ENCODE measurements at regions not wholly inside any gene's neighbourhood (a gene's known extent, or its start where the extent isn't known, plus 50 kb on each side); places are given as distances from the start of the nearest gene placed in this dataset.
A peak's percentile ranks its signal among the peaks of the same experiment; 100 is the strongest.

DNA sequence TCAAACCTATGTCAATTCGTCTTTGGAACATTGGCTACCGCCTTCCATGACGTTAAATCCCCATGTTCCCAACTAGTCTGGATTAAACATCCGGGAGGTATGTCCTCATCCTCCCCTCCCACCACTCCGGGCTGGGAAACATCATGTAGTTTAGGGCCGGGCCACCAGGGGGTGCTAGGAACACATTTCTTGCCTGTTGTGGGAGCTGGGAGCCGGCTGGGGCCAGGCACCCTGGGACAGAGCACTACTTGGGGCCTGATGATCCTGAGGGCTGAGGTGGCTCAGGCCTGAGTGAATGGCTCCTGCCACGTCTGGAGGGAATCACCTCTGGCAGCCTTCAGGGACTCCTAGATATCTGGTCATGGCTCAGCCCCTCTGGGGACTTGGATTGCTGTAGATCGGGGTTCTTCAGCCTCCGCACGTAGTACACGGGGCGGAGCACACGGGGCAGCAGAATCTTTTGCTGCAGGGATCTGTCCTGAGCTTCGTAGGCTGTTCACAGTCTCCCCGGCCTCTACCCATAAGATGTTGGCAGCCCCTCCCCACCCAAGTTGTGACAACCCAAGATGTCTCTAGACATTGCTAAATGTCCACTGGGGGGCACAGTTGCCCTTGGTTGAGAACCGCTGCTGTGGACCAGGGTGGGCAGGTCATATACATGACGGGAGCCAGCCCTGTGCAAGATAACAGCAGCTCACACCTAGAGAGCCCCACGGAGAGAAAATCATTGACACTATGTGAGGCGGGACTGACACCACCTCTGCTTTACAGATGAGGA is 141.2 kb upstream of the ZNF716 start:
- H3K27me3 ChIP-seq (ENCODE audit: insufficient read depth, low read depth): no peaks in the 10 kb centered on the region
- H3K4me3 ChIP-seq (IDR thresholded peaks at IDR 0.05; ENCODE audit: insufficient read depth, low read depth, low read length): no peak overlapping the region
- H3K4me1 ChIP-seq (ENCODE audit: low read depth, poor library complexity, severe bottlenecking): no peaks in the 10 kb centered on the region
- no peak overlapping the region for H3K4me2 ChIP-seq
- no peaks in the 10 kb centered on the region for H3K79me2 ChIP-seq (ENCODE audit: insufficient read depth, low read depth)
- H3K36me3 ChIP-seq (ENCODE audit: insufficient read depth): no peaks in the 10 kb centered on the region
- H2AFZ ChIP-seq (ENCODE audit: low read depth): no peak overlapping the region
- TF ChIP-seq, protein P1, sequence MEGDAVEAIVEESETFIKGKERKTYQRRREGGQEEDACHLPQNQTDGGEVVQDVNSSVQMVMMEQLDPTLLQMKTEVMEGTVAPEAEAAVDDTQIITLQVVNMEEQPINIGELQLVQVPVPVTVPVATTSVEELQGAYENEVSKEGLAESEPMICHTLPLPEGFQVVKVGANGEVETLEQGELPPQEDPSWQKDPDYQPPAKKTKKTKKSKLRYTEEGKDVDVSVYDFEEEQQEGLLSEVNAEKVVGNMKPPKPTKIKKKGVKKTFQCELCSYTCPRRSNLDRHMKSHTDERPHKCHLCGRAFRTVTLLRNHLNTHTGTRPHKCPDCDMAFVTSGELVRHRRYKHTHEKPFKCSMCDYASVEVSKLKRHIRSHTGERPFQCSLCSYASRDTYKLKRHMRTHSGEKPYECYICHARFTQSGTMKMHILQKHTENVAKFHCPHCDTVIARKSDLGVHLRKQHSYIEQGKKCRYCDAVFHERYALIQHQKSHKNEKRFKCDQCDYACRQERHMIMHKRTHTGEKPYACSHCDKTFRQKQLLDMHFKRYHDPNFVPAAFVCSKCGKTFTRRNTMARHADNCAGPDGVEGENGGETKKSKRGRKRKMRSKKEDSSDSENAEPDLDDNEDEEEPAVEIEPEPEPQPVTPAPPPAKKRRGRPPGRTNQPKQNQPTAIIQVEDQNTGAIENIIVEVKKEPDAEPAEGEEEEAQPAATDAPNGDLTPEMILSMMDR (conservative IDR thresholded peaks at IDR 0.05; ENCODE audit: low read depth, low read length): peak; percentile 62
- no peak overlapping the region for H3K27ac ChIP-seq
- no peaks in the 10 kb centered on the region for H4K20me1 ChIP-seq (ENCODE audit: insufficient read depth)
- no peak overlapping the region for H3K9ac ChIP-seq

DNA sequence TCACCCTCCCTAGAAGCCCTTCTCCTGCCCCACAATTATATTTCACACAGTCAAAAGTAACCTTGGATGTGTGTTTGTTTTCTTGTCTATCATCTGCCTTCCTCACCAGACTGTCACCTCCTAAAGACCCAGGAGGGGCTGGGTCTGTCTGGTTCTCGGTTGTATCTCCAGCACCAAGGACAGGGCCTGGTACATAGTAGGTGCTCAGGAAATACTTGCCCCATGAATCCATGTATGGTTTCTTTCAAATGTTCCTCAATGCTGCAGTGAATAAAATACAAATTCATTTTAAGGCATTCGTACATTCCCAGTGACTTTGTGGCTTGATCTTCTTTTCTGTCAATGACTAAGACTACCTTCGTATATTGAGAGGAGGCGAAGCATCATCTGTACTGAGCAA is 122.9 kb upstream of the ZNF716 start:
- Histone ChIP-seq H3K9ac (no peak overlapping the region), H3K79me2 (ENCODE audit: insufficient read depth, low read depth) (no peaks in the 10 kb centered on the region), H3K27ac (no peak overlapping the region), H3K27me3 (ENCODE audit: insufficient read depth, low read depth) (no peaks in the 10 kb centered on the region), H2AFZ (ENCODE audit: low read depth) (no peak overlapping the region), H4K20me1 (ENCODE audit: insufficient read depth) (no peaks in the 10 kb centered on the region), H3K4me1 (ENCODE audit: low read depth, poor library complexity, severe bottlenecking) (no peaks in the 10 kb centered on the region), H3K4me2 (no peak overlapping the region), H3K4me3 (IDR thresholded peaks at IDR 0.05; ENCODE audit: insufficient read depth, low read depth, low read length) (no peak overlapping the region), H3K36me3 (ENCODE audit: insufficient read depth) (no peaks in the 10 kb centered on the region)
- TF ChIP-seq, protein P1 (conservative IDR thresholded peaks at IDR 0.05; ENCODE audit: low read depth, low read length): no peak

DNA sequence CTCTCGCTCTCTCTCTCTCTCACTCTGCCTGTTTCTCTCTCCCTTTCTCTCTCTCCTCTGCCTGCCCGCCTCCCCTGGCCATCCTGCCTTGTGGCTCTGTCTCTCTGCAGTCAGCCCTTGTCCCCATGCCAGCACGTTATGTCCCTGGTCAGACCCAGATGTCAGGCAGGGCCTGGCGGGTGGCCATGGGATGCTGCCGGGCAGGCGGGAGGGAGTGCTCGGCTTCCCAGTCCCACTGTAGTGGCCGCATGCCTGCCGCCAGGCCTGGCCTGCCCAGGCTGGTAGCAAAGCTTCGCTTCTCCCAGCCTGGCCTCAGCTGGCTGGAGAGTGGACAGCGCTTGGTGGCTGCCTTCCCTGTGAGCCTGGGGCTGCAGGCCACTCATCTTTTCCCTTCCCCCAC is 121.5 kb upstream of the ZNF716 start:
- Histone ChIP-seq H4K20me1 (ENCODE audit: insufficient read depth) (no peaks in the 10 kb centered on the region), H3K4me3 (IDR thresholded peaks at IDR 0.05; ENCODE audit: insufficient read depth, low read depth, low read length) (no peak overlapping the region), H3K79me2 (ENCODE audit: insufficient read depth, low read depth) (no peaks in the 10 kb centered on the region), H3K27ac (no peak overlapping the region), H3K36me3 (ENCODE audit: insufficient read depth) (no peaks in the 10 kb centered on the region), H2AFZ (ENCODE audit: low read depth) (no peak overlapping the region), H3K4me2 (no peak overlapping the region), H3K4me1 (ENCODE audit: low read depth, poor library complexity, severe bottlenecking) (no peaks in the 10 kb centered on the region), H3K27me3 (ENCODE audit: insufficient read depth, low read depth) (no peaks in the 10 kb centered on the region), H3K9ac (no peak overlapping the region)
- TF ChIP-seq, protein P1 (conservative IDR thresholded peaks at IDR 0.05; ENCODE audit: low read depth, low read length): no peak

- Histone ChIP-seq H3K4me3 (IDR thresholded peaks at IDR 0.05; ENCODE audit: insufficient read depth, low read depth, low read length) (no peak overlapping the region), H3K27ac (no peak overlapping the region), H2AFZ (ENCODE audit: low read depth) (no peak overlapping the region), H4K20me1 (ENCODE audit: insufficient read depth) (no peaks in the 10 kb centered on the region), H3K4me2 (no peak overlapping the region), H3K27me3 (ENCODE audit: insufficient read depth, low read depth) (no peaks in the 10 kb centered on the region), H3K9ac (no peak overlapping the region), H3K79me2 (ENCODE audit: insufficient read depth, low read depth) (no peaks in the 10 kb centered on the region), H3K36me3 (ENCODE audit: insufficient read depth) (no peaks in the 10 kb centered on the region), H3K4me1 (ENCODE audit: low read depth, poor library complexity, severe bottlenecking) (no peaks in the 10 kb centered on the region)
- TF ChIP-seq, protein P1 (conservative IDR thresholded peaks at IDR 0.05; ENCODE audit: low read depth, low read length): no peak
Observed at GRCh38 chr7:57328963-57329362, 121.0 kb upstream of the ZNF716 start.
